Endometrium (tissue), 2 donors: ENCODE measurements at regions not wholly inside any gene's neighbourhood (a gene's known extent, or its start where the extent isn't known, plus 50 kb on each side); places are given as distances from the start of the nearest gene placed in this dataset.
"Not testable (repeated sequence)": the region's sequence is repeated elsewhere in the genome, so short reads cannot be mapped to it uniquely, and the experiment has no call there.

Source experiments
- FAIRE-seq: peaks from 2 replicates; lab custom pipeline; 2012; peaks lifted over from hg19 to GRCh38; lab: Jason Lieb, UNC
- donor health status: control.
- donor health status: control.

- no peak for FAIRE-seq
Measured at GRCh38 chr2:224146356-224147160, 107.5 kb upstream of the SERPINE2 start.

- FAIRE-seq = no peak
Measured at GRCh38 chr2:224145751-224146355, 106.8 kb upstream of the SERPINE2 start.

- FAIRE-seq = no peak
Measured at GRCh38 chr2:224143526-224143925, 104.4 kb upstream of the SERPINE2 start.

- peak; percentile 93 for FAIRE-seq
Measured at GRCh38 chr2:224142397-224143312, 103.6 kb upstream of the SERPINE2 start.

GRCh38 chr2:224141304-224141703, 102.2 kb upstream of the SERPINE2 start:
- no peak for FAIRE-seq

- FAIRE-seq = no peak
Measured at GRCh38 chr2:224137208-224137607, 98.1 kb upstream of the SERPINE2 start.

GRCh38 chr2:224136396-224136795, 97.3 kb upstream of the SERPINE2 start:
- FAIRE-seq = no peak

GRCh38 chr2:224135881-224136280, 96.8 kb upstream of the SERPINE2 start:
- FAIRE-seq = no peak

- no peak for FAIRE-seq
Measured at GRCh38 chr2:224134003-224134734, 95.1 kb upstream of the SERPINE2 start.

- FAIRE-seq = no peak
Measured at GRCh38 chr2:224133387-224133786, 94.3 kb upstream of the SERPINE2 start.

GRCh38 chr2:224127871-224128501, 88.9 kb upstream of the SERPINE2 start:
- no peak for FAIRE-seq

GRCh38 chr2:224126440-224126839, 87.4 kb upstream of the SERPINE2 start:
- FAIRE-seq = no peak

GRCh38 chr2:224126003-224126402, 86.9 kb upstream of the SERPINE2 start:
- no peak for FAIRE-seq

- no peak for FAIRE-seq
Measured at GRCh38 chr2:224122542-224122941, 83.5 kb upstream of the SERPINE2 start.

- FAIRE-seq = no peak
Measured at GRCh38 chr2:224121406-224122067, 82.5 kb upstream of the SERPINE2 start.

- FAIRE-seq = peak; percentile 26
Measured at GRCh38 chr2:224120986-224121385, 81.9 kb upstream of the SERPINE2 start.

- not testable (repeated sequence) for FAIRE-seq
Measured at GRCh38 chr2:224119846-224120245, 80.8 kb upstream of the SERPINE2 start.

GRCh38 chr2:224114428-224114827, 75.3 kb upstream of the SERPINE2 start:
- no peak for FAIRE-seq

- not testable (repeated sequence) for FAIRE-seq
Measured at GRCh38 chr2:224113930-224114329, 74.8 kb upstream of the SERPINE2 start.

- FAIRE-seq = no peak
Measured at GRCh38 chr2:224111576-224111975, 72.5 kb upstream of the SERPINE2 start.

GRCh38 chr2:224110811-224111210, 71.7 kb upstream of the SERPINE2 start:
- no peak for FAIRE-seq
